ENCODE measurements at regions not wholly inside any gene's neighbourhood (a gene's known extent, or its start where the extent isn't known, plus 50 kb on each side); places are given as distances from the start of the nearest gene placed in this dataset.

DNA sequence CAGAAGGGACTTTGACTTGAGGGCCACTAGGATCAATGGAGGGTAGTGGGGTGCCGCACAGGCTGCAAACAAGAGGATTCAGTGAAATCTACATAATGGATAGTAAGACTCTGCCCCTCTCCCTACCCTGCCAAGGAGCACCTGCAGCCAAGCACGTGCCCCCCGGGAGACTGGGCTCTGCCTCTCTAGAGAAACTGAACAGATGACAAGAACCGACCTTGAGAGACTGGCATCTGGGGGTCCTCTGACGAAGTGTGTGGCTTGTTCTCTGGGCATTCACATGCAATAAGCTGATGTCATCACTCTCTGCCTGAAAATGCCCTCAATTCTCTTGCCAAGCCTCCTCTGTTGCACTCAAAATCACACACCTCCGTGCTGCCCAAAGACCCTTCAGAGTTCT lies 132.3 kb downstream of the FAM43A start:
- Mint-ChIP-seq H3K4me3 (no peak overlapping the region), H3K27me3 (peaks cover 41% of the 10 kb centered on the region), H3K9me3 (no peaks in the 10 kb centered on the region), H3K27ac (no peak overlapping the region), H3K4me1 (ENCODE audit: unreplicated experiment) (no peaks in the 10 kb centered on the region), H3K36me3 (no peaks in the 10 kb centered on the region)
- no peak for DNase-seq (ENCODE audit: extremely low spot score, unreplicated experiment)
- TF ChIP-seq, protein P1, sequence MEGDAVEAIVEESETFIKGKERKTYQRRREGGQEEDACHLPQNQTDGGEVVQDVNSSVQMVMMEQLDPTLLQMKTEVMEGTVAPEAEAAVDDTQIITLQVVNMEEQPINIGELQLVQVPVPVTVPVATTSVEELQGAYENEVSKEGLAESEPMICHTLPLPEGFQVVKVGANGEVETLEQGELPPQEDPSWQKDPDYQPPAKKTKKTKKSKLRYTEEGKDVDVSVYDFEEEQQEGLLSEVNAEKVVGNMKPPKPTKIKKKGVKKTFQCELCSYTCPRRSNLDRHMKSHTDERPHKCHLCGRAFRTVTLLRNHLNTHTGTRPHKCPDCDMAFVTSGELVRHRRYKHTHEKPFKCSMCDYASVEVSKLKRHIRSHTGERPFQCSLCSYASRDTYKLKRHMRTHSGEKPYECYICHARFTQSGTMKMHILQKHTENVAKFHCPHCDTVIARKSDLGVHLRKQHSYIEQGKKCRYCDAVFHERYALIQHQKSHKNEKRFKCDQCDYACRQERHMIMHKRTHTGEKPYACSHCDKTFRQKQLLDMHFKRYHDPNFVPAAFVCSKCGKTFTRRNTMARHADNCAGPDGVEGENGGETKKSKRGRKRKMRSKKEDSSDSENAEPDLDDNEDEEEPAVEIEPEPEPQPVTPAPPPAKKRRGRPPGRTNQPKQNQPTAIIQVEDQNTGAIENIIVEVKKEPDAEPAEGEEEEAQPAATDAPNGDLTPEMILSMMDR (conservative IDR thresholded peaks at IDR 0.05): no peak

- Mint-ChIP-seq H3K4me1 (ENCODE audit: unreplicated experiment) (peaks cover 5% of the 10 kb centered on the region), H3K9me3 (peaks cover 14% of the 10 kb centered on the region), H3K27me3 (peaks cover 26% of the 10 kb centered on the region), H3K27ac (peak overlapping the region; percentile 21), H3K4me3 (no peak overlapping the region), H3K36me3 (no peaks in the 10 kb centered on the region)
- DNase-seq (ENCODE audit: extremely low spot score, unreplicated experiment): no peak
- TF ChIP-seq, protein P1 (conservative IDR thresholded peaks at IDR 0.05): no peak
Measured at GRCh38 chr3:194824100-194824499, 138.4 kb downstream of the FAM43A start.

- peaks cover 5% of the 10 kb centered on the region for H3K4me1 Mint-ChIP-seq (ENCODE audit: unreplicated experiment)
- H3K36me3 Mint-ChIP-seq: no peaks in the 10 kb centered on the region
- H3K27ac Mint-ChIP-seq: no peak overlapping the region
- no peak for DNase-seq (ENCODE audit: extremely low spot score, unreplicated experiment)
- H3K27me3 Mint-ChIP-seq: peaks cover 21% of the 10 kb centered on the region
- H3K4me3 Mint-ChIP-seq: no peak overlapping the region
- H3K9me3 Mint-ChIP-seq: peaks cover 14% of the 10 kb centered on the region
- TF ChIP-seq, protein P1 (conservative IDR thresholded peaks at IDR 0.05): no peak
Measured at GRCh38 chr3:194824701-194825111, 139.0 kb downstream of the FAM43A start.

- peaks cover 13% of the 10 kb centered on the region for H3K4me1 Mint-ChIP-seq (ENCODE audit: unreplicated experiment)
- peaks cover 15% of the 10 kb centered on the region for H3K27me3 Mint-ChIP-seq
- H3K27ac Mint-ChIP-seq: no peak overlapping the region
- TF ChIP-seq, protein P1 (conservative IDR thresholded peaks at IDR 0.05): no peak
- H3K4me3 Mint-ChIP-seq: no peak overlapping the region
- DNase-seq (ENCODE audit: extremely low spot score, unreplicated experiment): no peak
- no peaks in the 10 kb centered on the region for H3K36me3 Mint-ChIP-seq
- peaks cover 31% of the 10 kb centered on the region for H3K9me3 Mint-ChIP-seq
Measured at GRCh38 chr3:194826594-194826993, 140.9 kb downstream of the FAM43A start.

GRCh38 chr3:194827486-194827885 lies 141.8 kb downstream of the FAM43A start:
- Mint-ChIP-seq H3K36me3 (no peaks in the 10 kb centered on the region), H3K9me3 (peaks cover 32% of the 10 kb centered on the region), H3K4me3 (no peak overlapping the region), H3K4me1 (ENCODE audit: unreplicated experiment) (peaks cover 18% of the 10 kb centered on the region), H3K27me3 (peaks cover 12% of the 10 kb centered on the region), H3K27ac (no peak overlapping the region)
- TF ChIP-seq, protein P1 (conservative IDR thresholded peaks at IDR 0.05): no peak
- DNase-seq (ENCODE audit: extremely low spot score, unreplicated experiment): no peak

DNA sequence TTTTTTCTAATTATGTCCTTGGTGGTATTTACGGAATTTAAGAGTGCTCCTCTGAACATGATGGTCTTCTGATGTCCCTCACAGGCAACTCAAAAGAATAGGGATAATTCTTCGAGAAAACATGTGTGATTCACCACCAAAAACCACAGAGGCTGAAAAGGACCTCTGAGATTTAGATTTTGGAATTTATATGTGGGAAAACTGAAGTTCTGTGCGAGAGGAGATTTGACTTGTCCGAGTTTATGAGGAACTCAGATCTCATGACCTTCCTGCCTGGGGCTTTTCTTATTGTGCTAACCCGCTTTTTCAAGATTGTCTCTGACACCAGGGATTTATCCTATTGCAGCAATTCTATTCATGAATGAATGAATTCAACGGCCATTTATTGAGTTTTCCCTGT lies 142.4 kb downstream of the FAM43A start:
- DNase-seq (ENCODE audit: extremely low spot score, unreplicated experiment): no peak
- H3K4me3 Mint-ChIP-seq: no peak overlapping the region
- peaks cover 32% of the 10 kb centered on the region for H3K9me3 Mint-ChIP-seq
- H3K27ac Mint-ChIP-seq: no peak overlapping the region
- peaks cover 20% of the 10 kb centered on the region for H3K4me1 Mint-ChIP-seq (ENCODE audit: unreplicated experiment)
- H3K27me3 Mint-ChIP-seq: peaks cover 12% of the 10 kb centered on the region
- no peaks in the 10 kb centered on the region for H3K36me3 Mint-ChIP-seq
- TF ChIP-seq, protein P1 (conservative IDR thresholded peaks at IDR 0.05): no peak
